Astrocyte of the cerebellum (primary cell): ENCODE measurements at regions not wholly inside any gene's neighbourhood (a gene's known extent, or its start where the extent isn't known, plus 50 kb on each side); places are given as distances from the start of the nearest gene placed in this dataset.
"Not testable (repeated sequence)": the region's sequence is repeated elsewhere in the genome, so short reads cannot be mapped to it uniquely, and the experiment has no call there.

Experiments
- DNase-seq: peaks from one replicate; pipeline ENCODE4 v3.0.0-alpha.2; 2011; ENCODE audit warnings: low read depth
- H3K4me3 ChIP-seq: 2 replicates; pipeline ENCODE4 v1.5.1; 2011; ENCODE audit warnings: mild to moderate bottlenecking, low read depth, low read length, moderate library complexity
- in situ Hi-C: cut with HindIII; loops from 2 replicates; pipeline ENCODE4 v1.10.0; 2017; ENCODE audit warnings: low sequenced_read_pairs
- TF ChIP-seq, protein P1 (sequence below): IDR thresholded peaks from 2 replicates; pipeline ENCODE4 v1.5.1; 2012; ENCODE audit warnings: low read length, low read depth, moderate library complexity, mild to moderate bottlenecking; ENCODE audit errors: missing control alignments

DNA sequence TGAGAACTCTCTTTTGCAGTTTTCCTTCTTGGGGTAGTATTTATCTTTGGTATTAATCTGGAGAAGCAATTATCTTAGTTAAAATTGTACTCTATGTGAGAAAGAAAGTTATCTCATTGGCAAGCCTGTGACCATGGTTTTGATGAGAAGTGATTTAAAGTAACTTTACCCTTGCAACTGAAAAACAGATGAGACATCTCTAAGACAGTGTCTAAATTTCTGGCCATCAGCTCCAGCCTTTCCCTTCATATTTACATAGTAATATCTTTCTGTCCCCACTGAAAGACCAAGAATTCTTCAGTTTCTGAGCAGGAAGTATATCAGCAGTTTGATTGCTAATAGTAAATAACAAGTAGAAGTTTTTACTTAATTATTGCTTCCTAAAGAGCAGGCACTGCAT is 386.1 kb upstream of the SYNCRIP start:
- no peak for DNase-seq
- TF ChIP-seq, protein P1, sequence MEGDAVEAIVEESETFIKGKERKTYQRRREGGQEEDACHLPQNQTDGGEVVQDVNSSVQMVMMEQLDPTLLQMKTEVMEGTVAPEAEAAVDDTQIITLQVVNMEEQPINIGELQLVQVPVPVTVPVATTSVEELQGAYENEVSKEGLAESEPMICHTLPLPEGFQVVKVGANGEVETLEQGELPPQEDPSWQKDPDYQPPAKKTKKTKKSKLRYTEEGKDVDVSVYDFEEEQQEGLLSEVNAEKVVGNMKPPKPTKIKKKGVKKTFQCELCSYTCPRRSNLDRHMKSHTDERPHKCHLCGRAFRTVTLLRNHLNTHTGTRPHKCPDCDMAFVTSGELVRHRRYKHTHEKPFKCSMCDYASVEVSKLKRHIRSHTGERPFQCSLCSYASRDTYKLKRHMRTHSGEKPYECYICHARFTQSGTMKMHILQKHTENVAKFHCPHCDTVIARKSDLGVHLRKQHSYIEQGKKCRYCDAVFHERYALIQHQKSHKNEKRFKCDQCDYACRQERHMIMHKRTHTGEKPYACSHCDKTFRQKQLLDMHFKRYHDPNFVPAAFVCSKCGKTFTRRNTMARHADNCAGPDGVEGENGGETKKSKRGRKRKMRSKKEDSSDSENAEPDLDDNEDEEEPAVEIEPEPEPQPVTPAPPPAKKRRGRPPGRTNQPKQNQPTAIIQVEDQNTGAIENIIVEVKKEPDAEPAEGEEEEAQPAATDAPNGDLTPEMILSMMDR: no peak
- no peak overlapping the region for H3K4me3 ChIP-seq
- in situ Hi-C loops: no loop called here

DNA sequence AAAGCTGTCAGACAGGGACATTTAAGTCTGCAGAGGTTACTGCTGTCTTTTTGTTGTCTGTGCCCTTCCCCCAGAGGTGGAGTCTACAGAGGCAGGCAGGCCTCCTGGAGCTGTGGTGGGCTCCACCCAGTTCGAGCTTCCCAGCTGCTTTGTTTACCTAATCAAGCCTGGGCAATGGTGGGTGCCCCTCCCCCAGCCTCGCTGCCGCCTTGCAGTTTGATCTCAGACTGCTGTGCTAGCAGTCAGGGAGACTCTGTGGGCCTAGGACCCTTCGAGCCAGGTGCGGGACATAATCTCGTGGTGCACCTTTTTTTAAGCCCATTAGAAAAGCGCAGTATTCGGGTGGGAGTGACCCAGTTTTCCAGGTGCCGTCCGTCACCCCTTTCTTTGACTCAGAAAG is 384.2 kb upstream of the SYNCRIP start:
- in situ Hi-C loops, H3K4me3 ChIP-seq, DNase-seq: not testable (repeated sequence)

DNA sequence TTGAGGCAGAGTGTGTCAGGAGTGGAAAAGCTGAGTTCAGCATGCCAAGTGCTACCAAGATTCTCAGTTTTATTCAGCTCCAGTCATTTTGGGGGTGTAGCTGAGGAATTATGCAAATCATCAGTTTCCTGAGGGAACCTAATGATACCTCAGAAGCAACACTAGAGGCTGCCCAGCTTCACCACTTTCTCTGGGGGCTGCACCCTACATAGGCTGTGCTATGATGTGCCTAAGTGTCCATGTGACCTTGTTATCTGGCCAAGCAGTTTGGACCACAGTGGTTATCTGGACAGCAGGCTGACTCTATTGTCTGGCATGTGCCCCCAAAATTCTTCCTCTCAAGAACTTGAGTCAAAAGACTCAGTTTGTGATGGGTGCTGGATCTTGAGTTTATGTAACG is 374.6 kb upstream of the SYNCRIP start:
- no peak overlapping the region for H3K4me3 ChIP-seq
- in situ Hi-C loops: no loop called here
- TF ChIP-seq, protein P1: no peak
- no peak for DNase-seq

DNA sequence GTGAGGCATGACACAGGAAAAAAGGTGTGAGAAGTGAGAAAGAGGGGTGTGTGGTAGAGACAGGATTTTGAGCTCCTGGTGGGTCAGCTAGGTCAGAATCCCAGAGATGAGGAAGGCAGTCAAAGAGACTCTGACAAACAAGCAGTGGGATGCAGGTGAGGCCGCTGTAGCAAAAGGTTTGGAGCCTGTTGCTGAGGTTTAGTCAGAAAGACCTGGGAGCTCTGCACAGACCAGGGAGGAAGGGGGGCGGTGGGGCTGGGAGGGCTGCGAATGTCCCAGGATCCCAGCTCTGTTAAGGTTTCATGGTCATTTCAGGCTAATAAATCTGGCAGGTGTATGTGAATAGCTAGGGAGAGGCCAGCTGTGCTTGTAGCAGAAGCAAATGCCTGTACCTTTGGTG is 373.9 kb upstream of the SYNCRIP start:
- in situ Hi-C loops: no loop called here
- TF ChIP-seq, protein P1: no peak
- DNase-seq: no peak
- H3K4me3 ChIP-seq: no peak overlapping the region

DNA sequence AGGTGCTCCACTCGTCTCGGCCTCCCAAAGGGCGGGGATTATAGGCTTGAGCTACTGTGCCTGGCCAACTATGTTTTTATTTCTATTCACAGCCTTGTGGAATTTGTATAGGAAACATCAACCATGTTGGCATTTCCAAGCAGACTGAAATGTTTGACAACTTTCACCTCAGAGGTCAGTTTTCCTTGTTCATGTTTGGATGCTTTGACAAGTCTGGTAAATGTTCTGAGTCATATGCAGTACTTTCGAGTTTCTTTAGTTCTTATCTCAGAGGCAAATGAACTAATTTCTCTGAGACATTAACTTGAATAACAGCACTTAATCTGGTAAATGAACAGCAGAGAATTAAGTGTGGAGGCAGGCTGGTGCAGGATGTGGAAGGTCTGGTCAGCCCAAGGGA is 373.4 kb upstream of the SYNCRIP start:
- no peak overlapping the region for H3K4me3 ChIP-seq
- in situ Hi-C loops: no loop called here
- no peak for DNase-seq
- TF ChIP-seq, protein P1: no peak

DNA sequence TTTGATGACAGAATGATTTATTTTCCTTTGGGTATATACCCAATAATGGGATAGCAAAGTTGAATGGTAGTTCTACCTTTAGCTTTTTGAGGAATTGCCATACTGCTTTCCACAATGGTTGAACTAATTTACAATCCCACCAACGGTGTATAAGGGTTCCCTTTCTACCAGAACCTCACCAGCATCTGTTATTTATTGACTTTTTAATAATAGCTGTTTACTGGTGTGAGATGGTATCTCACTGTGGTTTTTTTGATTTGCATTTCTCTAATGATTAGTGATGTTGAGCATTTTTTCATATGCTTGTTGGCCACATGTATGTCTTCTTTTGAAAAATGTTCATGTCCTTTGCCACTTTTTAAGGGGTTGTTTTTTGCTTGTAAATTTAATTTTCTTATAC is 370.3 kb upstream of the SYNCRIP start:
- in situ Hi-C loops: not testable (repeated sequence)

DNA sequence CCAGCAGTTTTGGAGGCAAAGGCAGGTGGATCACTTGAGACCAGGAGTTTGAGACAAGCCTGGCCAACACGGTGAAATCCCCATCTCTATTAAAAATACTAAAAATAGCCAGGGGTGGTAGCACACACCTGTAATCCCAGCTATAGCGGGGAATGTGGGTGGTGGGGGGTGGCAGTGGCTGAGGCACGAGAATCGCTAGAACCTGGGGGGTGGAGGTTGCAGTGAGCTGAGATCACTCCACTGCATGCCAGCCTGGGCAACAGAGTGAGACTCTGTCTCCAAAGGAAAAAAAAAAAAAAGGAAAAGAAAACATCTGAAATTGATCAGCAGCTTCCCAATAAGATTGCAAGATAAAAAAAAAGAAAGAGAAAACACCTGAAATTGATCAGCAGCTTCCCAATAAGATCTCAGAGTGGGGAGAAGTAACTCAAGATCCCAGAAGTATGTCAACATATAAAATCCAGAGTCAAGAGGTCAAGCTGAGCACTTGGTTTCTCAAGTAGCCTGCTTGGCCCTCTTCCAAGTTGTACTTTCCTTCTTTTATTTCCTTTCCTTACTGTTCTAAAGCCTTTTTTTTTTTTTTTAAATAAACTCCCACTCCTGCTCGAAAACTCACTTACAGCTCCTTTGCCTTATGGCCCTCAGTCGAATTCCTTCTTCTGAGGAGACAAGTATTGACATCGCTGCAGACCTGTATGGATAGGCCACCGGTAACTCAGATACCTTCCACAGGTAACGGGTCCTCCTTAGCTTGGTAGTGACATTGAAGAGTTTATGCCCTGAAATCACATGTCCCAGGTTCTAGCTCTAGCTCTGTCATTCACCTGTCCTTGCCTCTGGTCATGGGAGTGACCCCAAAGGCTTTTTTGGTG is 368.5 kb upstream of the SYNCRIP start:
- TF ChIP-seq, protein P1: no peak
- in situ Hi-C loops: no loop called here
- DNase-seq: no peak

More for the DNA sequence above, 370.3 kb upstream of the SYNCRIP start:
- DNase-seq, H3K4me3 ChIP-seq: not testable (repeated sequence)

DNA sequence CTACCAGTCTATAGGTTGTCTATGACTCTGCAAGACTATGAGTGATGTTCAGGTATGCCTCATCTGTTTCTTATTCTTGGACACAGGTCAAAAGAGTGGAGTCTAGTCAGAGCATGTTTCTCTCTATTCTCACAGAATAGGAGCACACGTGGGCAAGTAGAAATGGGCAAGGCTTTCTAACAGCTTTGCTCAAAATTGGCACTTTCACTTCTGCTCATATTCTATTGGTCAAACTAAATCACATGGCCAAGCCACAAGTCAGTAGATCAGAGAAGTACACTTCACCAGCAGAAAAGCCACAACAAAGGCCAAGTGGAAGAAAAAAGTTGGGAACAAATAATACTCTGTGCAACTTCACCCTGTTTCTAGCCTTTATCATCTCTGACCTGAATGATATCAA is 354.5 kb upstream of the SYNCRIP start:
- no peak overlapping the region for H3K4me3 ChIP-seq
- DNase-seq: no peak
- TF ChIP-seq, protein P1: no peak
- in situ Hi-C loops: no loop called here

More for the DNA sequence above, 368.5 kb upstream of the SYNCRIP start:
- no peak overlapping the region for H3K4me3 ChIP-seq
